ENCODE measurements at regions not wholly inside any gene's neighbourhood (a gene's known extent, or its start where the extent isn't known, plus 50 kb on each side); places are given as distances from the start of the nearest gene placed in this dataset. TPM values are rescaled to one million over a fixed set of nuclear protein-coding genes. Genes with fewer than 3 reads are reported as not detected.

Small RNAs in the stretch of these regions (microRNA-seq; reads per million reads assigned to microRNA genes)
- gene AC025768.1 (ENCODE audit: insufficient read depth, insufficient read length) (not detected), gene RF00017 (ENCODE audit: insufficient read depth, insufficient read length) (not detected), gene RF00136 (ENCODE audit: insufficient read depth, insufficient read length) (not detected), gene RN7SL58P (ENCODE audit: insufficient read depth, insufficient read length) (not detected)

Small RNAs in the stretch of these regions (small RNA-seq; reads per million reads assigned to genes)
- gene AC025768.1 (0 reads per million in 5 experiments), gene RF00017 (0 reads per million in 5 experiments), gene RF00136 (0 reads per million in 5 experiments), gene RN7SL58P (0 reads per million in 5 experiments)

Data from IMR-90 (cell line).